DOHH2 (cell line): ENCODE measurements at regions not wholly inside any gene's neighbourhood (a gene's known extent, or its start where the extent isn't known, plus 50 kb on each side); places are given as distances from the start of the nearest gene placed in this dataset.

Experiments
- CTCF ChIP-seq: fragments of 200-600 bp; sonication (generic); IDR thresholded peaks from one replicate; pipeline ENCODE4 v1.5.1; 2014; ENCODE audit warnings: antibody characterized with exemption, mild to moderate bottlenecking, low read depth, low read length; ENCODE audit not compliant: poor library complexity, severe bottlenecking
- EZH2phosphoT487 ChIP-seq: fragments of 200-600 bp; sonication (generic); IDR thresholded peaks from 2 replicates; pipeline ENCODE4 v1.6.1; 2017; ENCODE audit warnings: borderline replicate concordance, mild to moderate bottlenecking, antibody characterized with exemption, low read length, moderate library complexity, mixed read lengths

- TF ChIP-seq CTCF, result no peak
- no peak for TF ChIP-seq EZH2phosphoT487
These were observed 395.0 kb upstream of the NCAM2 start for GRCh38 chr21:20603236-20603635.
